B cell (primary cell): ENCODE measurements at regions not wholly inside any gene's neighbourhood (a gene's known extent, or its start where the extent isn't known, plus 50 kb on each side); places are given as distances from the start of the nearest gene placed in this dataset.
A peak's percentile ranks its signal among the peaks of the same experiment; 100 is the strongest.

ENCODE experiments used
- ATAC-seq: fragments of 200-7000 bp; cut with Tn5 transposase; one replicate; pipeline ENCODE4 v1.10.0; 2021; ENCODE audit warnings: low read depth, mild to moderate bottlenecking, moderate number of reproducible peaks, moderate library complexity
- CTCF ChIA-PET: fragments of 350-600 bp; sonication (Branson Sonifier 250); formaldehyde crosslinking; loops from one replicate; lab custom pipeline; 2021; ENCODE audit warnings: antibody characterized with exemption, inconsistent platforms; lab: Charles Lee
- POLR2A ChIA-PET: fragments of 350-600 bp; sonication (Branson Sonifier 250); formaldehyde crosslinking; loops from one replicate; lab custom pipeline; 2021; ENCODE audit warnings: antibody characterized with exemption; lab: Charles Lee
- DNase-seq: peaks from one replicate; pipeline ENCODE4 v3.0.0; 2013
- H2AFZ ChIP-seq: 2 replicates; pipeline ENCODE4 v1.6.1; 2012; ENCODE audit warnings: mild to moderate bottlenecking, low read depth, low read length; ENCODE audit not compliant: insufficient read depth, poor library complexity, severe bottlenecking
- H3K27ac ChIP-seq, 2 donors: 1 replicate in 1 of 2; 2 replicates in 1 of 2; pipeline ENCODE4 v1.5.1; 2012 to 2013; ENCODE audit warnings: low read length in 2 of 2, mild to moderate bottlenecking in 2 of 2, moderate library complexity in 1 of 2
- H3K27me3 ChIP-seq, 4 experiments: fragments of 200-600 bp in 1 of 4; sonication (generic) in 1 of 4; replicated peaks in 1 of 4; 1 replicate in 2 of 4; 2 replicates in 2 of 4; pipeline versions ENCODE4 v1.6.1 to v1.7.0; 2013 to 2016; ENCODE audit warnings: low read length in 3 of 4, mild to moderate bottlenecking in 2 of 4, mixed read lengths in 1 of 4, moderate library complexity in 1 of 4; ENCODE audit not compliant: insufficient read depth in 4 of 4, control insufficient read depth in 3 of 4; ENCODE audit errors: control extremely low read depth in 1 of 4
- H3K36me3 ChIP-seq, 2 experiments: replicated peaks in 1 of 2; 1 replicate in 1 of 2; 2 replicates in 1 of 2; pipeline versions ENCODE4 v1.6.1 to v1.7.1; 2013; ENCODE audit warnings: low read length in 1 of 2; ENCODE audit not compliant: insufficient read depth in 2 of 2, control insufficient read depth in 1 of 2; ENCODE audit errors: control extremely low read depth in 1 of 2, extremely low read depth in 1 of 2
- H3K4me1 ChIP-seq, 2 donors: fragments of 200-600 bp in 1 of 2; sonication (generic) in 1 of 2; 1 replicate in 1 of 2; 2 replicates in 1 of 2; pipeline versions ENCODE4 v1.5.1 to v1.6.1; 2013 to 2017; ENCODE audit warnings: low read length in 2 of 2; ENCODE audit not compliant: control insufficient read depth in 2 of 2, insufficient read depth in 2 of 2
- H3K4me2 ChIP-seq: replicated peaks from 2 replicates; pipeline ENCODE3; 2012; ENCODE audit warnings: mild to moderate bottlenecking, low read depth, low read length; ENCODE audit not compliant: poor library complexity, severe bottlenecking
- H3K4me3 ChIP-seq, 5 experiments: fragments of 200-600 bp in 1 of 5; sonication (generic) in 1 of 5; 1 replicate in 3 of 5; 2 replicates in 2 of 5; pipeline versions ENCODE4 v1.5.1 to v1.7.0; 2011 to 2016; ENCODE audit warnings: low read length in 4 of 5, mild to moderate bottlenecking in 4 of 5, low read depth in 2 of 5, control low read depth in 1 of 5, moderate library complexity in 1 of 5; ENCODE audit not compliant: insufficient read depth in 1 of 5; ENCODE audit errors: control extremely low read depth in 1 of 5, extremely low read depth in 1 of 5
- H3K79me2 ChIP-seq: fragments of 200-600 bp; sonication (generic); one replicate; pipeline ENCODE4 v1.6.0; 2016; ENCODE audit warnings: low read length; ENCODE audit not compliant: control insufficient read depth, insufficient read depth
- H3K9ac ChIP-seq: fragments of 200-600 bp; sonication (generic); 2 replicates; pipeline ENCODE4 v1.6.1; 2017; ENCODE audit warnings: mild to moderate bottlenecking, low read length, moderate library complexity
- H3K9me3 ChIP-seq, 3 donors: one replicate each; pipeline versions ENCODE4 v1.6.1 to v1.7.1; 2013; ENCODE audit warnings: low read length in 2 of 3; ENCODE audit not compliant: control insufficient read depth in 2 of 3, insufficient read depth in 1 of 3; ENCODE audit errors: control extremely low read depth in 1 of 3
- H4K20me1 ChIP-seq: 2 replicates; pipeline ENCODE4 v1.6.0; 2012; ENCODE audit warnings: mild to moderate bottlenecking, low read length; ENCODE audit not compliant: insufficient read depth, control insufficient read depth, poor library complexity, severe bottlenecking
- H3K27ac Mint-ChIP-seq: one replicate; pipeline ENCODE4 v1.8.0; 2021; ENCODE audit warnings: mixed read lengths
- H3K27me3 Mint-ChIP-seq: one replicate; pipeline ENCODE4 v1.8.0; 2021; ENCODE audit warnings: mixed read lengths
- H3K4me1 Mint-ChIP-seq: one replicate; pipeline ENCODE4 v1.8.0; 2021; ENCODE audit warnings: mixed read lengths
- H3K4me3 Mint-ChIP-seq: one replicate; pipeline ENCODE4 v1.8.0; 2021; ENCODE audit warnings: mixed read lengths
- H3K9me3 Mint-ChIP-seq: one replicate; pipeline ENCODE4 v1.8.0; 2022; ENCODE audit warnings: mixed read lengths; ENCODE audit not compliant: insufficient read depth
- EZH2 ChIP-seq: IDR thresholded peaks from 2 replicates; pipeline ENCODE4 v1.6.1; 2012; ENCODE audit warnings: borderline replicate concordance, low read depth, mild to moderate bottlenecking, moderate library complexity, low read length; ENCODE audit not compliant: insufficient read depth, poor library complexity, severe bottlenecking
- WGBS: methylation state at CpG from one replicate; pipeline ENCODE4 v1.1.5; 2013; ENCODE audit warnings: missing lambda C conversion rate; ENCODE audit not compliant: insufficient coverage; 5-methylcytosine and 5-hydroxymethylcytosine counted together
- intact Hi-C: fragments of 100-400 bp; cut with micrococcal nuclease; formaldehyde crosslinking; loops from one replicate; pipeline ENCODE4 v1.10.0; 2022
- TF ChIP-seq, protein P1 (sequence below): fragments of 200-600 bp; IDR thresholded peaks from one replicate; pipeline ENCODE4 v1.8.0; 2022; ENCODE audit warnings: antibody characterized with exemption, mild to moderate bottlenecking

DNA sequence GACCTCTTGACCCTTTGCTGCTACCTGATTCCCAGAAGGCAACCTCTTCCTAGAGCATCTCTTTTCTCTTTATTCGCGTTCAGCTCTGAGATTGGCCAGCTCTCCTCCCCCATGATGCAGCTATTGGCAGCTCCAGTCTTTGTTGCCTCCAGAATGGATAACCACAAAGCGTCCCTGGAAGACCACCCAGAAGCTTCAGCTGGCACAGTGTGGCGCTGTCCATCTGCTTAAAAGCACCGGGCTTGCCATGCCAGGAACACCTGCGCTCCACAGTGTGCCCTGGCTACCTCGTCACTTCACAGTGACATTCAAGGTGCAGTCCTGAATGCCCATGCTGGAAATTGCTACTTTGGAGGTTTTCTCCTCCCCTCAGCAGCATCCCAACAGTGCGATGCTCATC, 353.9 kb downstream of the LMO4 start:
- H3K9ac ChIP-seq: no peak overlapping the region
- ChIA-PET POLR2A (no interaction called here), CTCF (no interaction called here)
- H3K27ac ChIP-seq: no peak overlapping the region
- H3K27me3 ChIP-seq: no peaks in the 10 kb centered on the region
- Mint-ChIP-seq H3K9me3 (no peaks in the 10 kb centered on the region), H3K4me3 (no peak overlapping the region), H3K4me1 (peaks cover 9% of the 10 kb centered on the region), H3K27me3 (no peaks in the 10 kb centered on the region), H3K27ac (no peak overlapping the region)
- H3K4me1 ChIP-seq: peaks cover 0 to 3% of the 10 kb centered on the region in 2 donors
- no peaks in the 10 kb centered on the region for H3K9me3 ChIP-seq
- ATAC-seq (no peak), DNase-seq (no peak)
- TF ChIP-seq, protein P1, sequence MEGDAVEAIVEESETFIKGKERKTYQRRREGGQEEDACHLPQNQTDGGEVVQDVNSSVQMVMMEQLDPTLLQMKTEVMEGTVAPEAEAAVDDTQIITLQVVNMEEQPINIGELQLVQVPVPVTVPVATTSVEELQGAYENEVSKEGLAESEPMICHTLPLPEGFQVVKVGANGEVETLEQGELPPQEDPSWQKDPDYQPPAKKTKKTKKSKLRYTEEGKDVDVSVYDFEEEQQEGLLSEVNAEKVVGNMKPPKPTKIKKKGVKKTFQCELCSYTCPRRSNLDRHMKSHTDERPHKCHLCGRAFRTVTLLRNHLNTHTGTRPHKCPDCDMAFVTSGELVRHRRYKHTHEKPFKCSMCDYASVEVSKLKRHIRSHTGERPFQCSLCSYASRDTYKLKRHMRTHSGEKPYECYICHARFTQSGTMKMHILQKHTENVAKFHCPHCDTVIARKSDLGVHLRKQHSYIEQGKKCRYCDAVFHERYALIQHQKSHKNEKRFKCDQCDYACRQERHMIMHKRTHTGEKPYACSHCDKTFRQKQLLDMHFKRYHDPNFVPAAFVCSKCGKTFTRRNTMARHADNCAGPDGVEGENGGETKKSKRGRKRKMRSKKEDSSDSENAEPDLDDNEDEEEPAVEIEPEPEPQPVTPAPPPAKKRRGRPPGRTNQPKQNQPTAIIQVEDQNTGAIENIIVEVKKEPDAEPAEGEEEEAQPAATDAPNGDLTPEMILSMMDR: no peak
- TF ChIP-seq EZH2: no peak
- no peaks in the 10 kb centered on the region for H3K79me2 ChIP-seq
- 92% methylated on average over 8 of the region's 8 CpGs for WGBS
- no peaks in the 10 kb centered on the region for H3K36me3 ChIP-seq
- no peak overlapping the region for H3K4me2 ChIP-seq
- H4K20me1 ChIP-seq: no peaks in the 10 kb centered on the region
- no peak overlapping the region for H3K4me3 ChIP-seq
- no peak overlapping the region for H2AFZ ChIP-seq
- intact Hi-C loops: no loop called here

DNA sequence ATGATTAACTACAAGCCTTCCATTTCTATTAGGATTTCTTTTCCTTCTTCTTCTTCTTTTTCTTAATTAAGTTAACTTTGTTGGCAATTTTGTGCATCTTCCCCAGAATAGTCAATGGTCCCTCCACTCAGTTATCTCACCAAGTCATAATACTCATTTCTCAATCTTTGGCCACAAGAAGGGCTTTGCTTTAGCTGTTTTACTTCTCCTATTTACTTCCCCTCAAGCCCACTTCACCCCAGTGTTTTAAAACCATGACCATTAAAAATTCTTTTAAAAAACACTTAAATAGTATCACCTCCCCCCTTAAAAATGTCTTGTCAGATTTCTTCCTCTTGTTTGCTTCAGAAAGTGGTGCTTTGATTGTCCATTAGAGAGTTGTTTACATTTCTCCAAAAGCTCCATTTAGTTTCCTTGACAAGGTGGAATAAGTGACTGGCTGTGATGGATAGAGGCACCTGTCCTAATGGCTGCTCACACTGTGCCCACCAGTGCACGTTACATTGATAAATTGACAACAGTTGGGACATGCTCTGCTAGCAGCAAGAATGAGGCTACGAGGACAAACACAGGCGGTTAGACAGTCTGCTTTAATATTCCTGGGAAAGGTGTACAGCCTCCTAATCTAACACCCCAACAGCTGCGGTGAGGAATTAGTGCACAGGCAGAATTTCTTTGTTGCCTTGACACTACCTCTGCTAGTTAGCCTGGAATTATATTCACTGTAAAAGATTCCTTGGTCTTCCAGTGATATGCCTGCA, 354.7 kb downstream of the LMO4 start:
- Histone ChIP-seq H3K4me2 (peak overlapping the region; percentile 9), H3K36me3 (no peaks in the 10 kb centered on the region), H3K4me3 (no peak overlapping the region), H3K9ac (no peak overlapping the region), H2AFZ (peak overlapping the region; percentile 43), H3K79me2 (no peaks in the 10 kb centered on the region), H3K4me1 (peaks cover 0 to 3% of the 10 kb centered on the region in 2 donors), H3K27me3 (no peaks in the 10 kb centered on the region), H3K27ac (no peak overlapping the region), H3K9me3 (peaks cover 0 to 1% (median 0%) of the 10 kb centered on the region in 3 donors), H4K20me1 (no peaks in the 10 kb centered on the region)
- WGBS: 81% methylated on average over 3 of the region's 4 CpGs
- ATAC-seq (no peak), DNase-seq (peak; percentile 7)
- peaks cover 9% of the 10 kb centered on the region for H3K4me1 Mint-ChIP-seq
- no peak overlapping the region for H3K27ac Mint-ChIP-seq
- TF ChIP-seq, protein P1: no peak
- no peak for TF ChIP-seq EZH2
- peaks cover 3% of the 10 kb centered on the region for H3K27me3 Mint-ChIP-seq
- ChIA-PET POLR2A (no interaction called here), CTCF (interaction anchor here (0.6 kb wide), 1 partner anchor 348 kb away, joined by 3 read pairs; no protein-coding TSS in a partner anchor)
- no peak overlapping the region for H3K4me3 Mint-ChIP-seq
- intact Hi-C loops: no loop called here
- H3K9me3 Mint-ChIP-seq: no peaks in the 10 kb centered on the region
